Suprapubic skin (tissue), 4 donors: ENCODE measurements at regions not wholly inside any gene's neighbourhood (a gene's known extent, or its start where the extent isn't known, plus 50 kb on each side); places are given as distances from the start of the nearest gene placed in this dataset.

ENCODE experiments used
- CTCF ChIP-seq, 2 donors: fragments of 200-600 bp in 1 of 2; fragments of 450-650 bp in 1 of 2; sonication (generic) in 1 of 2; IDR thresholded peaks; one replicate each; pipeline ENCODE4 v1.5.1; 2016 to 2019; ENCODE audit warnings: antibody characterized with exemption in 2 of 2, mild to moderate bottlenecking in 1 of 2, moderate library complexity in 1 of 2
- EP300 ChIP-seq: sonication (generic); formaldehyde crosslinking; IDR thresholded peaks from one replicate; pipeline ENCODE4 v1.6.1; 2017; ENCODE audit warnings: antibody characterized with exemption
- POLR2AphosphoS5 ChIP-seq, 3 donors: sonication (generic); formaldehyde crosslinking; IDR thresholded peaks; one replicate each; pipeline ENCODE4 v1.6.1; 2017; ENCODE audit warnings: antibody characterized with exemption in 3 of 3

GRCh38 chr2:236665101-236665500 lies 95.5 kb downstream of the ACKR3 start:
- no peak for TF ChIP-seq CTCF (IDR thresholded peaks at IDR 0.05)
- TF ChIP-seq POLR2AphosphoS5 (IDR thresholded peaks at IDR 0.05) = no peak
- no peak for TF ChIP-seq EP300
